GM18499 (cell line): ENCODE measurements at regions not wholly inside any gene's neighbourhood (a gene's known extent, or its start where the extent isn't known, plus 50 kb on each side); places are given as distances from the start of the nearest gene placed in this dataset.

ENCODE experiments used
- ATAC-seq: cut with Tn5 transposase; IDR thresholded peaks from one replicate; pipeline ENCODE4 v1.9.1; 2021; ENCODE audit warnings: moderate number of reproducible peaks; ENCODE audit not compliant: insufficient read depth, unreplicated experiment

DNA sequence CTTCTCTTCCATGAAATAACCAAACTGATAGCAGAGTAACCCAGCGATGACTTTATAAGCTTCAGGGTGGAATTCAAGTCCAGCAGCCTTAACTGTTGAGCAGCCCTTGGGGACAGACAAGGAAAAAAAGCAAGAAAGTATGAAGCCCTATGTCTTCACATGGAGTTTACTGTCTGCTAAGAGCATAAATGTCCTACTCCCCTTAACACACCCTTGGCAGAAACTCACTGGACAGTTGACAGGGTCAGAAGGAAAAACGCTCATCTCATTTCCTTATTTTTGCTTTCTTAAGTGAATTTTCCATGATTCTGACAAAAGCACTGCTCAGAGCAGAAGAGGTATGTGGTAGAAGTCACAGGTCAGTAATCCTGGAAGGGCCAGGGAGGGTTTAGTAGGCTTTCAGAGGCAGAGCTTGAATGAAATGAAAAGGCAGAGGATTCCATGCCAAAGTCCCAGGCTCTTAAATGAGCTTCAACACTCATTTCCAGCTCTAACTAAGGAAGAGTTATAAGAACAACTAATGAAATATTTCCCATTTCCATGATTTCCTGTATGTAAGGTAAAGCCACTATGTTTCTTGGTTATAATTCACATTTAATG is 683.3 kb upstream of the KLHL29 start:
- ATAC-seq = no peak

DNA sequence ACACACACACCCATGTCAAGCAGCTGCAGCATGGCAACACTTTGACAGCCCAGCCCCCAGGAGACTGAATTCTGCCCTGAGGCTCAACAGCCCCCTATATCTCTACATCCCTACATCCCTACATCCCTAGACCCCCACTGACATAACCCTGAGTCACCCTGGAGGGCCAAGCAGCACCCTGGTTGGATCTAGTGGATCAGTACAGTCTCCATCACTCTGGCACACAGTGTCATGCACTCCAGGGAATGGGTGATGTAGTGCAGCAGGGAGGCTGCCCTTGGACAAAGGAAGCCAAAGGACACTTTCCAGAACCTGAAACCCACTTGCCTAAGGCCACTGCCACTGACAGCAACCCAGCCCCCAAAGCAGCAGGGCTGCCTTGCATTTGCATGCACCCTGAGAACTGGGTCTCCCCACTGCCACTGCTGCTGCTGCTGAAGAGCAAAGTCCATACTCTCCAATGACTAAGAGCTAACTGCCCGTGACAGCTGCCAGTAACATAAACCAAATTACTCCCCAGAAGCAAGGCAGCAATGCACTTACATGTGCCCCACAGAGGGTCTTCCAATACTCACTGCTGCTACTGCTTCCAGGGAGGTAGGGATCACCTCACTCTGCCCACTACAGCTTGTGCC is 681.6 kb upstream of the KLHL29 start:
- ATAC-seq = no peak

DNA sequence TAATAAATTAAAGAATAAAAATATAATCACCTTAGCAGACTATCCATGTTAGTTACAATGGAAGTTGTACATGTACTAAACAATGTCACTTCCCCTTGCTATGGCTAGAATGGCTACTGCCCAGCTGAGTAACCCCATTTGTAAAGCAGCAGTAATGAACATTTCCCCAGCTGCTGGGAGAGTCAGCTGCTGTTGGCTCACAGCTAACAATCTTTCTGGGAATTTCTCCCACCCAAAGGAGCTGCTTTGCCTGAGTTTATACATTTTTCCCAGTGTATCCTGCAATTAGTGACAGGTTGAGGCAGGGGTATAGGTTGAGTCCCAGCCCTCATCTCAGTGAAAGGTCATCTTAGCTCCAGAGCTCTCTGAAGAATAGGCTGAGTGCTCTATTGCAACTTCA is 665.6 kb upstream of the KLHL29 start:
- no peak for ATAC-seq

GRCh38 chr2:22729466-22729865 is 655.5 kb upstream of the KLHL29 start:
- ATAC-seq = no peak

GRCh38 chr2:22734373-22735045 is 650.5 kb upstream of the KLHL29 start:
- ATAC-seq = no peak

GRCh38 chr2:22737144-22737543 is 647.8 kb upstream of the KLHL29 start:
- no peak for ATAC-seq

- ATAC-seq = no peak
Observed at GRCh38 chr2:22741216-22741615, 643.8 kb upstream of the KLHL29 start.

DNA sequence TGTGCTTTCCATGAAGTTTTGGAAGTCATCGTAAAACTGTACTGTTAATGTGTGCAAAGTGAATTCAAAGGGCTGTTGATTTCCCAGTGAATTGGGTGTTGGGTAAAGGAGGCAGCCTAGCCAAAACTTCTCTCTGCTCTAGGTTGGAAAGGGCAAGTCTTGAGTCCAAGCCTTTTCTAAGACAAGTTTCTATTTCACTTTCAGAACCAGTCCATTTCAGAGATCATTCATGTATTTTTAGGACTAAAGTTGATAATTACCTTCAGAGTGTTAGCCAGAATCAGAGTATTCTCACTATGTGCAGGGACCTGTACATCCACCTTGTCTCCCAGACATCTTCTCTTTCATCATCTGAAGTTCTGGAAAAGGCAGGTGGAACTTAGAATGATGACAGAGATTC is 636.1 kb upstream of the KLHL29 start:
- no peak for ATAC-seq

GRCh38 chr2:22753476-22753875 is 631.5 kb upstream of the KLHL29 start:
- ATAC-seq = no peak

DNA sequence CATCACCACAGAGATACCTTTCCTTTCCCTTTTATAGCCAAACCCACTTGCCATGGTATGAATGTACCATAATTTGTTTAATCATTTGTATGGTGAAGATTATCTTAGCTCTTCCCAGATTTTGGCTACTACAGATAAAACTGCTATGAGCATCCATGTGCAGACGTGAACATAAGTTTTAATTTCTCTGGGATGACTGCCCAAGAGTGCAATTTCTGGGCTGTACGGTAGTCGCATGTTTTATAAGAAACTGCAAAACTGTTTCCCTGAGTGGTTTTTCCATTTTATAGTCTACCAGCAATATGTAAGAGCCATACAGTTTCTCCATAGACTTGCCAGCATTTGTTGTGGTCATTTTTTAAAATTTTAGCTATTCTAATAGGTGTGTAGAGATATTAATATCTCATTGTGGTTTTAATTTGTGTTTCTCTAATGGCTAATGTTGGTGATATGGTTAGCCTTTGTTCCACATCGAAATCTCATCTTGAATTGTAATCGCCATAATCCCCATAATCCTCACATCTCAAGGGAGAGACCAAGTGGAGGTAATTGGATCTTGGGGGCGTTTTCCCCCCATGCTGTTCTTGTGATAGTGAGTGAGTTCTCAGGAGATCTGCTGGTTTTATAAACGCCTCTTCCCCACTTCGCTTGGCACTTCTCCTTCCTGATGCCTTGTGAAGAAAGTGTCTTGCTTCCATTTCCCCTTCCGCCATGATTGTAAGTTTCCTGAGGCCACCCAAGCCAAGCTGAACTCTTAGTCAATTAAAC is 628.5 kb upstream of the KLHL29 start:
- no peak for ATAC-seq

GRCh38 chr2:22769497-22769896 is 615.5 kb upstream of the KLHL29 start:
- no peak for ATAC-seq

GRCh38 chr2:22784566-22784965 is 600.4 kb upstream of the KLHL29 start:
- ATAC-seq = no peak

DNA sequence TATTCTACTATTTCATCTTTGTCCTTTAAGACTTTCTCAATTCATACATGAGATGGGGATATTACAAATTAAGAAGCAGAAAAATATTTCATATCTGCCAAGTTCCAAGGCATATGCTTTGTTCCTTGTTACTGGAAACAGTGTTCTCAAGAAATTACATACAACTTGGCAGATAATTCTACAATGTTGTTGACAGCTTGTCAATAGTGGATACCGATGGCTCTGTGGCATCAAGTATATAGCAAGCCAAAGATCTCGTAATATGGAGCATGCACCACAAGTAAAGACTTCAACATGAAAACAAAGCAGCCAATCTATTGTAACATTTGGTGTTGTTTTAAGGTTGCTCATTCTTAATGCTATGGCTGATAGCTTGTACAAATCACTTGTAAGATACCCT is 598.2 kb upstream of the KLHL29 start:
- ATAC-seq = no peak

DNA sequence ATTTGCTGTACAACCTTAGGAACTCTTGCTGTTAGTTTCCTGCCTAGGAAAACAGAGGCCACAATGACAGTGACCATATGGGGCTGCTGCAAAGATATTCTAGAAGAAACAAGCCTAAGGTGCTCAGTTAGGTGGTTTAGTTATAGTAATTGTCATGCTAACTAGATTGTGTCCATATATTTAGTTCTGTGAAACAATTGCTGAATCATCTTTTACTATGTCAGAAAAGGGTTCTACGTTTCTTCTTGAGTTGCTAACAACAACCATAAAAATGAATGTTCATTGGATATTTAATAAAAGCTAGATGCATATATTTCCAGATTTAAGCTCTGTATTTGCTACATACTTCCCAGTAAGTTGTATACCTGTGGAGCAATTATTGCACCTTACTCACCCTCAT is 597.2 kb upstream of the KLHL29 start:
- ATAC-seq = no peak

GRCh38 chr2:22788749-22789327 is 596.1 kb upstream of the KLHL29 start:
- no peak for ATAC-seq

GRCh38 chr2:22795287-22795866 is 589.6 kb upstream of the KLHL29 start:
- ATAC-seq = no peak

DNA sequence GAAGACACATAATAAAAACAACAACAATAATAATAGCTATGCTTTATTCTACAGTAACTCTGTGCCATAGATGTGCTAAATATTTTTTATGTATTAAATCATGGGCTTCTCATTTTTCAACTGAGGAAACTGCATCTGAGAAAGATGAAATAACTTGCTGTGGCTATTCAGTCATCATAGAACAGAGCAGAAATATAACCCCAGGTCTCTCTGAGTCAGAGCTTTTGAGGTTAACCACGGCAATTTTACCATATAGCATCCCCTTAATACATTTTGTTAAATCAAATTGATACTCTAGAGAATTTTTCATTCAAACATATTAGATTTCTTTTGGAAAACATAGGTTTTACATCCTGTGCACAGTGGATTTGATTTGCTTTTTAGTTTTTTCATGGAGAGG is 586.6 kb upstream of the KLHL29 start:
- no peak for ATAC-seq

DNA sequence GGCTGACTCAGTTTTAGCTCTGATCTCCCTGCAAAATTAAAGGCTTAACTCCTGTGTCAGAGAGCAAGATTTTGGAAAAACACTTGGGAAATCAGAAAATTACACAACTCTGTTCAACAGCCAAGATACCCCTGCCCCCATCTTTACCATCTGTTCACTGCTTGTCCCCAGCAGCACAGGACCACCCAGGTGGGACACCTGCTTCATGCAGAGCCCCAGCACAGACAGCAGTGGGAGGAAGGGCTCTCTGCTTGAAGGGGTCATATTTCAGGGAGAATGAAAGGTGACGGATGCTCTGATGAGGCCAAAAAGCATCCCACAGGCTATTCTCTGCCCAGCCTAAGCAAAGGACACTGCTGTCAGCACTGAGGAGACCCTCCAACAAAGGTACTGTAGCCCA is 584.6 kb upstream of the KLHL29 start:
- ATAC-seq = no peak

DNA sequence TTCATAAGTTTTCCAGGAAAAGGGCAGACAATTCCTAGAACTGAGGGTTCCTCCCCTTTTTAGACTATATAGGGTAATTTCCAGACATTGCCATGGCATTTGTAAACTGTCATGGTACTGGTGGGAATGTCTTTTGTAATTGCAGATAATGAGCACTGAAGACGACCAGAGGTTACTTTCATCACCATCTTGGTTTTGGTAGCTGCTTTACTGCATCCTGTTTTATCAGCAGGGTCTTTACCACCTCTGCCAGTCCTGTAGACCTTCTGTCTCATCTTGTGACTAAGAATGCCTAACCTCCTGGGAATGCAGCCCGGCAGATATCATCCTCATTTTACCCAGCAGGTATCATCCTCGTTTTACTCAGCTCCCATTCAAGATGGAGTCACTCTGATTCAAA is 583.9 kb upstream of the KLHL29 start:
- no peak for ATAC-seq

DNA sequence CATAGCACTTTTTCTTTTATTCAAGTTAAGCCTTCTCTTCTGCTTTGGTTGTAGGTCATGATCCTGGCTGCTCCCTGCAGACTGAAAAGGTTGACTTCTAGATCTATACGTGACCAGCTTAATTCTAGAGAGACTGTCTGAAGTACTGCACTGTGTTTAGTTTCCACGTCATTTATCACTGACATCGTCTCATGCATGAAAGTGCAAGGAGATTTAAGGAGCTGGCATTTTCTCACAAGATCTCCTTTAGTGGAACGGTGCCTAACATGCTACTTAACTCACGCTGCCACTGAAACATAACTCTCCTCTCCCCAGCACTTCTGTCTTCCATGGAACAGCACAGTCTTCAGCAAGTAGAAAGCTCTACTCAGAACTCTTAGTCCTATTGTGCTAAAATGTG is 583.0 kb upstream of the KLHL29 start:
- no peak for ATAC-seq

- no peak for ATAC-seq
Observed at GRCh38 chr2:22807872-22808271, 577.1 kb upstream of the KLHL29 start.
